ENCODE measurements at regions not wholly inside any gene's neighbourhood (a gene's known extent, or its start where the extent isn't known, plus 50 kb on each side); places are given as distances from the start of the nearest gene placed in this dataset.

GRCh38 chr11:109970516-109971183 is 122.5 kb upstream of the ZC3H12C start:
- TF ChIP-seq CTCF (conservative IDR thresholded peaks at IDR 0.05) (no peak), ZFX (IDR thresholded peaks at IDR 0.05) (no peak)

Data from C4-2B (cell line).